Skeletal muscle tissue (tissue), 3 donors: ENCODE measurements at regions not wholly inside any gene's neighbourhood (a gene's known extent, or its start where the extent isn't known, plus 50 kb on each side); places are given as distances from the start of the nearest gene placed in this dataset.
"Not testable (repeated sequence)": the region's sequence is repeated elsewhere in the genome, so short reads cannot be mapped to it uniquely, and the experiment has no call there.

Experiments
- H3K27ac ChIP-seq: one replicate; pipeline ENCODE4 v1.7.0; 2013; ENCODE audit warnings: mild to moderate bottlenecking, low read depth, low read length, inconsistent platforms
- H3K27me3 ChIP-seq, 3 donors: one replicate each; pipeline ENCODE4 v1.7.0; 2013; ENCODE audit warnings: low read length in 3 of 3; ENCODE audit not compliant: control insufficient read depth in 3 of 3, insufficient read depth in 3 of 3
- H3K36me3 ChIP-seq, 3 donors: one replicate each; pipeline ENCODE4 v1.7.0; 2013; ENCODE audit warnings: low read length in 3 of 3; ENCODE audit not compliant: control insufficient read depth in 3 of 3, insufficient read depth in 3 of 3
- H3K4me1 ChIP-seq, 3 donors: one replicate each; pipeline ENCODE4 v1.7.0; 2013; ENCODE audit warnings: low read length in 3 of 3, mild to moderate bottlenecking in 3 of 3; ENCODE audit not compliant: control insufficient read depth in 3 of 3, insufficient read depth in 3 of 3
- H3K4me3 ChIP-seq, 3 donors: one replicate each; pipeline ENCODE4 v1.7.0; 2013; ENCODE audit warnings: low read length in 3 of 3
- H3K9ac ChIP-seq, 3 donors: one replicate each; pipeline ENCODE4 v1.7.0; 2013; ENCODE audit warnings: low read length in 3 of 3, mild to moderate bottlenecking in 3 of 3, moderate library complexity in 2 of 3, low read depth in 1 of 3
- H3K9me3 ChIP-seq, 3 donors: one replicate each; pipeline ENCODE4 v1.7.0; 2013; ENCODE audit warnings: low read length in 3 of 3; ENCODE audit not compliant: control insufficient read depth in 3 of 3
- donor health status: Osteomylitis.

GRCh38 chr7:153122255-153122654, 362.7 kb downstream of the ACTR3B start:
- H3K4me1 ChIP-seq, H3K27me3 ChIP-seq, H3K9me3 ChIP-seq, H3K27ac ChIP-seq, H3K9ac ChIP-seq, H3K36me3 ChIP-seq, H3K4me3 ChIP-seq: not testable (repeated sequence)

GRCh38 chr7:153130052-153130451, 370.5 kb downstream of the ACTR3B start:
- no peaks in the 10 kb centered on the region for H3K4me1 ChIP-seq
- H3K9ac ChIP-seq, result no peak overlapping the region
- H3K9me3 ChIP-seq, result peaks cover 0 to 4% (median 0%) of the 10 kb centered on the region in 3 donors
- H3K27me3 ChIP-seq, result no peaks in the 10 kb centered on the region
- H3K27ac ChIP-seq, result no peak overlapping the region
- no peaks in the 10 kb centered on the region for H3K36me3 ChIP-seq
- H3K4me3 ChIP-seq, result no peak overlapping the region

GRCh38 chr7:153151766-153152165, 392.2 kb downstream of the ACTR3B start:
- Histone ChIP-seq H3K27me3 (no peaks in the 10 kb centered on the region), H3K9me3 (peaks cover 0 to 6% (median 0%) of the 10 kb centered on the region in 3 donors), H3K27ac (no peak overlapping the region), H3K4me3 (no peak overlapping the region), H3K9ac (no peak overlapping the region), H3K4me1 (no peaks in the 10 kb centered on the region), H3K36me3 (no peaks in the 10 kb centered on the region)

GRCh38 chr7:153152801-153153422, 393.4 kb downstream of the ACTR3B start:
- H3K27me3 ChIP-seq, result no peaks in the 10 kb centered on the region

GRCh38 chr7:153158149-153158548, 398.6 kb downstream of the ACTR3B start:
- H3K4me1 ChIP-seq, result no peaks in the 10 kb centered on the region
- peaks cover 2 to 3% (median 3%) of the 10 kb centered on the region in 3 donors for H3K9me3 ChIP-seq
- H3K9ac ChIP-seq, result no peak overlapping the region
- no peak overlapping the region for H3K4me3 ChIP-seq
- no peak overlapping the region for H3K27ac ChIP-seq
- H3K36me3 ChIP-seq, result no peaks in the 10 kb centered on the region
- H3K27me3 ChIP-seq, result no peaks in the 10 kb centered on the region

More at GRCh38 chr7:153152801-153153422, 393.4 kb downstream of the ACTR3B start:
- Histone ChIP-seq H3K36me3 (no peaks in the 10 kb centered on the region), H3K4me1 (no peaks in the 10 kb centered on the region), H3K9me3 (peaks cover 0 to 6% (median 0%) of the 10 kb centered on the region in 3 donors), H3K9ac (no peak overlapping the region), H3K27ac (no peak overlapping the region), H3K4me3 (no peak overlapping the region)

- H3K9ac ChIP-seq, result no peak overlapping the region
- no peaks in the 10 kb centered on the region for H3K27me3 ChIP-seq
- no peaks in the 10 kb centered on the region for H3K36me3 ChIP-seq
- peaks cover 0 to 3% (median 0%) of the 10 kb centered on the region in 3 donors for H3K9me3 ChIP-seq
- no peaks in the 10 kb centered on the region for H3K4me1 ChIP-seq
- no peak overlapping the region for H3K4me3 ChIP-seq
- no peak overlapping the region for H3K27ac ChIP-seq
These were observed 410.7 kb downstream of the ACTR3B start for GRCh38 chr7:153170287-153170686.

GRCh38 chr7:153185936-153186335, 426.4 kb downstream of the ACTR3B start:
- no peak overlapping the region for H3K4me3 ChIP-seq
- H3K9ac ChIP-seq, result no peak overlapping the region
- H3K36me3 ChIP-seq, result no peaks in the 10 kb centered on the region
- no peaks in the 10 kb centered on the region for H3K4me1 ChIP-seq
- H3K27me3 ChIP-seq, result no peaks in the 10 kb centered on the region
- H3K27ac ChIP-seq, result no peak overlapping the region
- no peaks in the 10 kb centered on the region for H3K9me3 ChIP-seq

- Histone ChIP-seq H3K9ac (no peak overlapping the region), H3K4me1 (peaks cover 0 to 2% (median 0%) of the 10 kb centered on the region in 3 donors), H3K27me3 (peaks cover 0 to 4% (median 0%) of the 10 kb centered on the region in 3 donors), H3K36me3 (no peaks in the 10 kb centered on the region), H3K4me3 (no peak overlapping the region), H3K27ac (no peak overlapping the region), H3K9me3 (no peaks in the 10 kb centered on the region)
These were observed 428.6 kb downstream of the ACTR3B start for GRCh38 chr7:153188161-153188560.

GRCh38 chr7:153188630-153189029, 429.1 kb downstream of the ACTR3B start:
- Histone ChIP-seq H3K4me3 (no peak overlapping the region), H3K4me1 (peaks cover 0 to 2% (median 0%) of the 10 kb centered on the region in 3 donors), H3K9ac (no peak overlapping the region), H3K27me3 (peaks cover 0 to 4% (median 0%) of the 10 kb centered on the region in 3 donors), H3K36me3 (no peaks in the 10 kb centered on the region), H3K9me3 (no peaks in the 10 kb centered on the region), H3K27ac (no peak overlapping the region)

GRCh38 chr7:153190452-153190851, 430.9 kb downstream of the ACTR3B start:
- Histone ChIP-seq H3K36me3 (no peaks in the 10 kb centered on the region), H3K27ac (no peak overlapping the region), H3K9ac (no peak overlapping the region), H3K9me3 (no peaks in the 10 kb centered on the region), H3K4me1 (peaks cover 0 to 2% (median 0%) of the 10 kb centered on the region in 3 donors), H3K4me3 (no peak overlapping the region), H3K27me3 (peaks cover 0 to 4% (median 0%) of the 10 kb centered on the region in 3 donors)
